HG03139 (cell line): ENCODE measurements at regions not wholly inside any gene's neighbourhood (a gene's known extent, or its start where the extent isn't known, plus 50 kb on each side); places are given as distances from the start of the nearest gene placed in this dataset.

Source experiments
- ATAC-seq: cut with Tn5 transposase; IDR thresholded peaks from one replicate; pipeline ENCODE4 v1.9.1; 2021; ENCODE audit not compliant: unreplicated experiment

DNA sequence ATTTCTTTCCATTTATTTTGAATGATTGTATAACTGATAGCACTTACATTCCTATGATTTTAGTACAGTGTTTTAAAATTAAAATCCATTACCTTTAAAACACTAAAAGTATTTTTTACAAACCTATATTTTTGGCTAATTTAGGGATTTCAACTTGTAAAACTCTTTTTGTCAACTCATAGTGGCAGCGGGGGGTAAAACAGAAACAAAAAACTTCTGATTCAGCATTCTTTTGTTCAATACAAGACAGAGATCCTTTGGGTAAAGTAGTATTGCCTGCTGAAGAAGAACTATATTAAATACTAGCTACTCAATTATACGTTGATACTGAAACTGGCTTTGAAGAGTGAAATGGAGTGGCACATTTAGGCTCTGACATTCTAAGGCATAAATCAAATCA lies 437.4 kb upstream of the CDH19 start:
- ATAC-seq, result no peak

DNA sequence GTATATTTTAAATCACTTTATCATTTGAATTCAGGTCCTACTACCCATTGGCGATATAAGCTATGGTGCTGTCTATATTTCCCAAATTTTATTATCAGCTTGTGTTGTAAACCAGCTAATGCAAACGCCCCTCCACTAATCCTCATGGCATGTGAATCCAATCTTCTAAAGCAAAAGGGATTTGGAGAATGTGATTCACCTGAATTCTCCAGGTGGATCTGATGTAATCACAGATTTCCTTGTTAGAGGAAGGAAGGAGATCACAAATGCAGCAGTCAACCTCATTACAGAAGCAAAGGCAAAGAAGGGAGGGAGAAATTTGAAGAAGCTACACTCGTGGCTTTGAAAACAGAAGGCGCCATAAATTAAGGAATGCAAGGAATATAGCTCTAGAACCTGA lies 431.1 kb upstream of the CDH19 start:
- no peak for ATAC-seq

DNA sequence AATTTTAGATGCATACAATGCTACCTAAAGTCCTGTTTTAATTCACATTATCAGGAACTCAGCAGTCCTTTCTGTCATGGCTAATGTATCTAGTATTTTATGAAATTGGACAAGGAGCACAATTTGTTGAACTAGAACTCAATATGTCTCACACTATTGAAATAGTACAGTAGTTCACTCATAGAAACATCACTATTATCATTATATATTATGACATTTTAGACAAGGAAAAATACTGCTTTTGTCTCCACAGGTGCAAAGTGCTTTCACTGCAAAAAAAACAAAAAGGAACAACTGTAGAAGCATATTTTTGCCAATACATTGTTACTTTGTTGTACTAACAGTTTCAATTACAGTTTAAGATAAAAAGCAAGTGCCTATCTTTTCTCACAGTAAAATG lies 419.2 kb upstream of the CDH19 start:
- no peak for ATAC-seq

DNA sequence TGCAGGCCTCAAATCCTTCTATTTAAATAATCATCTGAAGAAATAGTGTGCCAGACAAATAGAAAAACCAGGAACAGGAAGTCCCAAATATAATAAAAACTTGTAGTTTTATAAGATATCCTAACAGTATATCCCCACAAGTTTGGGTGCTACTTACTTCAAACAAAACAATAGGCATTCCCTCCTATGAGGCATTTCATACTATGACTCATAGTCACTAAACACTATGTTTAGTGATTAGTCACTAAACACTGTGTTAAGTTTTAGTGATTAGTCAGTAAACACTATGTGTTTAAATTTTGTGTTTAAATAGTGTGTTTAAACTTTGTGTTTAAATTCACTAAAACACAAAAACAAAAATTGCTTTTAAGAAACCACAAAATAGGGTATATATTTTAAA lies 407.0 kb upstream of the CDH19 start:
- ATAC-seq, result no peak

DNA sequence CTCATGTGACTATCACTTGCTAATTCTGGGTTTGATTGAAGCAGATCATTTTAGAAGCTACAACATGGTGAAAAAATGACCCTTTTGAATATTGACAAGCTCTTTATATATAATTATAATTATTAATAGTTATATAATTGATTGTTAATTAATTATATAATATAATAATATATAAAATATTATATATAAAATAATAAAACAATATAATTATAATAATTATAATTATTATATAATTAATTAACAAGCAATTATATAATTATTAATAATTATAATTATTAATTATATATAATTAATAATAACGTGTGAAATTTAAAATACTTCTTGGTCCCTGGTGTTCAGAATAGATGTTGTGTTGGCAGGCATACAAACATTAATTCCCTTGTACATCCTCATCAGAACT lies 404.1 kb upstream of the CDH19 start:
- no peak for ATAC-seq

DNA sequence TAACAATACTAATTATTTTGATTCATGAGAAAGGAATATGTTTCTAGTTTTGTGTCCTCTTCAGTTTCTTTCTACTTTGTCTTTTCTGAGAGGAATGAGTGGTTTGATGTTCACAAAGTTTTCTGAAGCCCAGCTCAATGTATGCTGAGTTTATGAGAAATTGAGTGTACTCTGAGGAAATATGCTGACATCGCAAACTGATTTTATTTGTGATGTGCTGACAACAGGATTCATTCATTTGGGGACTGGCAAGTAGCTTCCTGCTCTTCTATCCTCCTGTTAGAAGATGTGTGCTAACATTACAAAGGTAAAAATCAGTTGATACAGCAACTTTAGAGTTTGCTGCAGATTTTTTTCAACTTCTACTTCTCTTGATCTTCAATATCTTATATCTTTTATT lies 403.2 kb upstream of the CDH19 start:
- ATAC-seq, result no peak

DNA sequence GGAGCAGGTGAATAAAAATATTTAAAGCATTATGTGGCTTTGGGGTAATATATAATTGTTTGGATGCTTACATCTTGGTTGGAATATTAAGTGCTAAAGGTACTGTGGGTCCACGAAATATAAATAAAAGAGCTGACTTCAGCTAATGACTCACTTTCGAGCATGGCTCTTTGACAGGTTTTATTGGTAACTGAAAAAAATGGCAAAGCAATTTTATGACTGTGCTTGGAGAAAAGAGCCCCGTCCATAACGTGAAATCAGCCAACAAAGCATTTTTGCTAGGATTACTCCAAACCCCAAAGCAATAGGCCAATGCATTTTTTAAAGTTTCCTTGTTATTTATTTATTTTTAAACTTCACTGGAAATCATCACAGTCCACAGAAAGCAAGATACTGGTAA lies 397.2 kb upstream of the CDH19 start:
- no peak for ATAC-seq

DNA sequence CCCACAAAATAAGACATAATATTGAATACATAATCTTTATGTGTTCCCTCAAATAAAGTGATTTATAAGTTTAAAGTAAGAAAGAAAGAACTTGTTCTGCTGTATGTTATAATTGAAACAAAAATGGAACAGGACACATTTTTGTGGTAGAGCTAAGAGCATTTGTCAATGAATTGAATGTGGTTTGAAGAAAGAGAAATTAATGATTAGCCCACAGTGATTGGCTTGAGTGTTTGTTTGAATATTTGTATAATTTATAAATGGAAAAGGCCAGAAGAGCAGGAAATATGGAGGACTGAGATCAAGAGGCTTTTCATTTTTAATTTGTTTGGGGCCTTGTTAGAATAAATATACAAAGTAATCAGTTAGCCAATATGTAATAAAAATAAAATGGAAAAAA lies 395.1 kb upstream of the CDH19 start:
- no peak for ATAC-seq

DNA sequence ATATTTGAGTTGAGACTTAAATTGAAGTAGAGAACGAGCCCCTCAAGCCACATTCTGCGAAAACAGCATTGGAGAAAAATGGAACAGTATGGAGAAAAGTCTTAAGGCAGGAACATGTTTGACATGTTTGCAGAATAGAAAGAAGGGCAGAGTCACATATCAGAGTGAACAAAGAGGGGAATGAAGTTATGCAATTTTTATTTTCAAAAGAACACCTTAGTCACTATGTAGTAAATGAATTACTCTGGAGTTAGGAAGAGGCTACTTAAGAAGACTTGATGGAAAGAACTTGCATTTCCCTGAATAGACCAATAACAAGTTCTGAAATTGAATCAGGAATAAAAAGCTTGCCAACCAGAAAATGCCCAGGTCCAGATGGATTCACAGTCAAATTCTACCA lies 391.4 kb upstream of the CDH19 start:
- ATAC-seq, result no peak

DNA sequence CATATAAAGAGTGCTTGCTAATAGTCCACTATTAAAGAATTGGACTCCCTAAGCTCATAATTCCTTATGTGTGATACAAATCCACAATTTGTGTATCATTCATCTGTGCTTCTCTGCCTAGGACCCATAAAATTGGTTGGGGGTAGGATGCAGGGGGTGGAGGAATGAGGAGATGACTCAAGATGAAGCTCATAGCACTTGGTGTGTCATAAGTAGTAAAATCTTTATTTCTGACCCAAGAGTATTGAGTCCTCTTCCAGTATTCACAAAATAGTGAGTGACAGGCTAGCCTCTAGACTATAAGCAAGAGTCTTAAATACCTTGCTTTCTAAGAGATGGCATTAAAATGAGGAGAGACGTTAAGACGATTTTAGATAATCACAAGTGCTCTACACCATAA lies 390.9 kb upstream of the CDH19 start:
- no peak for ATAC-seq

DNA sequence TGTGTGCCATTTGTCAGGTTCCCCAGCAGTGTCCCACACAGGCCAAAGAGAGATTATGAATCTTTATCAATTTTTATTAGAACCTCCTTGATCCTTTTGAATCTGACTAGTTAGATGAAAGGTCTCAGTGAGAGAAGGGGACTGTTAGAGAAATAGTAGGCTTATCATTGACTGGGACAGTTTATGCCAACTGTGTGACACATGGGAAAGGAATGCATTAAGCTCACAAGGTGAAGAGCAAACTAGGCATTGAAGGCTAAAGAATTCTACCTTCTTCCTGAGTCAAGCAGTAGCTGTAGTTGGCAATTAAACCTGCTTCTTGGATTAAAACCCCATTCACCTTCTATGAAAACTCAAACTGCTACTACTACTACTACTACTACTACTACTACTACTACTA lies 389.6 kb upstream of the CDH19 start:
- ATAC-seq, result no peak

DNA sequence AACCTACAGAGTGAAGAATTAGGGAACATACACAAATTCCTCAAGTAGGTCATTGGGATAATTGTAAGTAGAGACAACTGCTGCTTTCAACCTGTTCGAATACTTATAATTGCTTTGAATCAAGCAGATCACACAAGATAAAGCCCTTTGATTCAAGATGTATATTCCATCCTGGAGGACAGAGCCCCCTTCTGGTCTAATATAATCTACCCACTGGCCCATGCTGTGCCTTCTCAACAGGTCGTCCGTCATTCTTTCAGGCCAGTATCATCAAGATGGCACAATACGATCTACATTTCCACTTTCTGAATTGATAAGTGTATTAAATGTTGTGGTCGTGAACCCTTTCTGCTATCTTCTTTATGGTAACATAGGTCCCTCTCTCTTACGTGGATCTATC lies 387.0 kb upstream of the CDH19 start:
- no peak for ATAC-seq

DNA sequence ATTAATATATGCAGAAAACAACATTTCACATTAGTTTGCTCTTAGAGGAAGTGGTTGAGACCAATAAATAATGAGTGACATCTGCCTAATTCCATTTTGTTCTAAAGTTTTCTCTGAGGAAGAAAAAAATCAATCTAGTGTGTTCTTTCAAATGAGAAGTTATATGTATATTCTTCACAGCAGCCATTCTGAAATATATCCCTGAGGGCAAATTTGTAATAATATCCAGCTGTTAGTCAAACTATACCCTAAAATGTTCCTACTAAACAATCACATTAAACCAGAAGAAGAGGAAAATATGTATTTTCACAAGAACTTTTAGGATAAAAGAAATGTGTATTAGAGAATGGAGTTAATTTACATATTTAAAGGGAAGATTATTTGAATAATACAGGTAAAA lies 375.1 kb upstream of the CDH19 start:
- ATAC-seq, result no peak

DNA sequence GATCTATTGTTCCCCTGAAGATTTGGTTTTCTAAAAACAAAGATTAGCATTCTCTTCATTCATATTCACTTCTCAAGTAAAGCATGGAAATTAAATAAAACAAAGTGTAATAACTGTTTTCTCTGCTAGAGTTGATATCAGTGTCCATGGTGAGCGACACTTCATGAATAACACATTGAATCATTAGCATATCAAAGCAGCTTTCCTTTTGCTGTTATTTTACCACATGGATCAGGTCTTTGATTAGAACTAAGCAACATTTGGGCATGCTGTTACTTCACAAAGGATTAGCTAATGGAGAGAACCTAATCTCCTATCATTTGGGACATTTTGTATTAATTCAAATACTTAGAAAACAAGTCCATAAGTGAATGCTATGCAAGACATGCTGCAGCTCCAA lies 368.8 kb upstream of the CDH19 start:
- ATAC-seq, result no peak

DNA sequence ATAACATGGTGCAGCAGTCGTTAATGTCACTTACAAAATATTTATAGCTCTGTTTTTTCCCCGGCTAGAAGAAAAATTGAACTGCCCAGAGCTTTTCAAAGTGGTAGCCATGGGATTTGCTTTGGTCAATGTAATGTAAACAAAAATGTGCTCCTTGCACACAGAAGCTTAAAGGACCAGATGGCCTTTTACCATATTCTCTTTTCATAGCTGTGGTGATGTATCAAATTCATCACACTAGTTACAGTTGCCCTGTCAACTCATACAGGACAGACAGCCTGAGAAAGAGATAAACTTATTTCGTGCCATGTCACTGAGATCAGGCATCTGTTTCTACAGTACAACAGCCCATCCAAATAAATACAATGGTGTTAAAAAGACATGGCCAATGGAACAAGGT lies 368.1 kb upstream of the CDH19 start:
- no peak for ATAC-seq

DNA sequence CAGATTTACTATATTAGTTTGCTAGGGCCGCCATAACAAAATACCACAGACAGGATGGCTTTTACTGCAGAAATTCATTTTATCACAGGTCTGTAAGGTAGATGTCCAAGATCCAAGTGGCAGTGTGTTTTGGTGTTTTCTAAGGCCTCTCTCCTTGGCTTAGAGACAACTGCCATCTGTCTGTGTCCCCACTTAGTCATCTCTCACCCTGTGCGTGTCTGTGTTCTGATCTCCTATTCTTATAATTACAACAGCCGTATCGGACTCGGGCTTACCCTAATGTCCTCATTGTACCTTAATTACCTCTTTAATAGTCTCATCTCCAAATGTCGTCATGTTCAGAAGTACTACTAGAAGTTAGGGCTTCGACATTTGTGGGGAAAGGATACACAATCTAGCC lies 362.3 kb upstream of the CDH19 start:
- ATAC-seq, result no peak

DNA sequence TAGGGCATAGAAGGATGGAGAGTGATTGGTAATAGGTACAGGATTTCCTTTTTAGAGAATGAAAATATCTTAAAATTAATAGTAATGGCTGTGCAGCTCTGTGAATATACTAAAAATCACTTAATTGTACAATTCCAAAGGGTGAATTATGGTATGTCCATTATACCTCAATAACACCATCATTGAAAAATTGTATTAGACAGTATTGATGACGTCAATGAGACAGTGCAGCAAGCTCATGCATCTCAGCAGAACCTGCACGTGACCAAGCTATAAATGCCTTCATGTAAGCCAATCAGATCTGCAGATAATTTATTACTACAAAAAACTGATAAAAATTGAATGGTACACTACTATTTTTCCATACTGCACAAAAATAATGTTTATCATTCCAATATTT lies 354.4 kb upstream of the CDH19 start:
- ATAC-seq, result no peak

DNA sequence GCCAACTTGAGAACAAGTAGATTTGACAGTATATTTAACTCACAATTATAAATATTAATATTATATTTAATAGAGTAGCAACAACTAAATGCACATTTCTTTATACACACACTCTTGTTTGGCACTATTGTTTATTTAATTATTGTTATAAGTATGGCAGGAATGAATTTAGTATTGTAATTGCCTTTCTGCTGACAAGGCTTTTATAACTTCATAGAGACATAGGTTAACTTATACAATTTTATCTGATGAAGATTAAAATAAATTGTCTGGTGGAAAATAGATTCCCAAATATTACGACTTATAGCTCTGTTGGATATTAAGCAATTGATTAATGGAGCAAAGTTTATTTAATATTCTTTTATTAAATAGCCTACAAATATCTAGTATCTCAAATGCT lies 347.9 kb upstream of the CDH19 start:
- no peak for ATAC-seq

DNA sequence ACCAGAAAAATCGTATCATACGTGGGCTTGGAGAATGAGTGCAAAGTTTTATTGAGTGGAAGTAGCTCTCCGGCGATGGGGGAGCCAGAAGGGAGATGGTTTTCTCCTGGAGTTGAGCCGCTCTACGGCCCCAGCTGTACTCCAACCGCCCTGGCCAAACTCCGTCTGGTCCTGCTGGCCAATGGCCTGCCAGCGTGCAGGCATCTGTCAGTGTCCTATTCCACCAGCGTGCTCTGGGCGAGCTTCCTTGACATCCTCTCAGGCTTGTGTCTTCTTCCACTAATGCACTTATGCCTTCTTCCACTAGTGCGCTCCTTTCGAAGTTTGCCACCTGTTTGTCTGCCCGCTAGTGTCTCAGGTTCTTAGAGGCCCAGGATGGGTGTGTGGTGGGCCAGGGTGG lies 345.5 kb upstream of the CDH19 start:
- ATAC-seq, result no peak

DNA sequence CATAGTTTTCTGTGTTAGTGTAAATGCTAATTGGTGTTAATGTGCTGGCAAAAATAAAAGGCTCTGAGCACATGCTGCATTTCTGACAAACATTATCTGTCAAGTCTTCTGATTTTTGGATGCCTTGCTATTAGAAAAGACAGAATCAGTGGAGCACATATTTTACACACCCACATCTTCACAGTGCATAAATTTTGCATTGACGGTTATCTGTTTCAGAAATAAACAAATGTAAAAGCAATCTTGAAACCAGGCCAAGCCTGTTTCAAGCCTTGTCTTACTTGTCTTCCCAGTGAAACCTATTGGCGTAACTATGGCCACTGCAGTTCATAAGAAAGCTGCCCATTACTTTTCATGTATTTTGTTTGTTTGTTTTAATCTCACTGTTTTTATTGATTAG lies 333.7 kb upstream of the CDH19 start:
- no peak for ATAC-seq

DNA sequence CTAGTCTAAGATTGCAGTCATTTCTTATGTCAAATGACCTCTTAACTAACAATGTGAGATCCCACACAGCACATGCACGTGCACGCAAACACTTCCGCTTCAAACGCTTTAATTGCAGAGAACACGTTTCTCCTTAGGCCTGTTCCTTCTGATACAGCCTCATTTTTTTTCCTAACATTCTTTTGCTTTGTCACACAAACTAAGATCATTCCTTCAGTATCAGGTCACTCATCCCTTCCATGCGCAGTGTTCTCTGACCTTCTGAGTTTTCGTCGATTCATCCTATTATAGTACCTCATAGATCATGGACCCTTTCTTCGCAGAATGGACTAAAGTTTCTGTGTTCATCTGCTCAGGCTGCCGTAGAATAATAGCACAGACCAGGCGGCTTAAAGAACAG lies 327.1 kb upstream of the CDH19 start:
- no peak for ATAC-seq

DNA sequence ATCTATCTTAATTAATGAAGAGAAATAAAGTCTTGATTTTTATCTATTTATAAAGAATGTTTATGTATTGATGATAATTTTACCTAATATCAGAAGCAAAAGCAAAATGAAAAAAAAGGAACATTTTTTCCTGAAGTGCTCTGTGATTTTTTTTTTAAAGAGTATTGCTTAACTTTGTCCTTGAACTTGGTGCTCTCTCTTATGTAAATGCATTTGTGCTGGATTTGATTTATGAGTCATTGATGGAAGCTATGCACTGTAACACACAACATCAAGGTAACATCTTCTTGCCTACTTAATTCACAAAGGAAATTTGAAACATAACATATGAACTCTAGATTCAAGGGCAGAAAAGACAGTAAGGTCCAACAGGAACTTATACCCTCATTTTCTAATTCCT lies 312.9 kb upstream of the CDH19 start:
- no peak for ATAC-seq

DNA sequence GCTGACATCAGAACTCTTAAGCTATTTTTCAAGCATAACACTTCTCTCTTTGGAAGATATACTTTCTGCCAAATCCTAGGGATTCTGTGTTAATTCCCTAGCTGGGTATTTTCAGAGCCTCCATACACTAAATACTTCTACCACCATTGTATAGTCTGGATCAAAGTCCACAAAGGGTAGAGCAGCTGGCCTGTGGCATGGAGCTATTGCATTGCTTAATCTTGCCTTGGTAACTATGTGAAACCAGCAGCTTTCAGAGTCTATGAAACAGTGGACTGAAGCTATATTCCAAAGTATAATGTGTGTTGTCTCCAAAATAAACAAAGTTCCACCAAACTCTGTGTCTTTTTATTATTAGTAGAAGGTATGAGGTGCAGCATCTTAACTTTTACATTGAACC lies 296.9 kb upstream of the CDH19 start:
- ATAC-seq, result no peak

DNA sequence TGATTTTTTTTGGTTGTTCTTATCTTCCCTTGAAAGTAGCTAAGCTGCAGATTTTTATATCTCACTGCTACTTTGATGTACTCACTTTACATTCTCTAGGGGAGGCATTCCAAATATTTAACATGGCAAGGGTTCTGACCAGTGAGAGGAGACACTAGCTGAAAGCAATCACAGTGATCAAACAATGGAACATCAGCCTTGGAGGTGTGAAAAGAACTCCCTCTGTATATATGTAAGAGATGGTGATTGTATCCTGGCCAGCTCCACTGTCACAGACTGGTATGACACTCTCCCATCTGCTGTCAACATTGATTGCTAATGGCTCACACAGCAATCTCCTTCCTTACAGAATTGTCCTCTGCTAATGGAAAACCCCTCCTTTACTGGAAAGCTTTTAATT lies 291.7 kb upstream of the CDH19 start:
- ATAC-seq, result no peak
